A549 (cell line): ENCODE measurements at regions not wholly inside any gene's neighbourhood (a gene's known extent, or its start where the extent isn't known, plus 50 kb on each side); places are given as distances from the start of the nearest gene placed in this dataset.

Source experiments
- EP300 ChIP-seq, 2 experiments: fragments of >200 bp; sonication (Bioruptor Twin); formaldehyde crosslinking; IDR thresholded peaks; 2 replicates in 1 of 2; 3 replicates in 1 of 2; pipeline ENCODE4 v1.6.1; 2016 to 2017
- FOSL2 ChIP-seq, 2 experiments: fragments of 450-650 bp in 1 of 2; fragments of >200 bp in 1 of 2; sonication (Bioruptor Twin) in 1 of 2; formaldehyde crosslinking; IDR thresholded peaks; 2 replicates each; pipeline versions ENCODE4 v1.5.0 to v1.6.1; 2016 to 2020; ENCODE audit warnings: mild to moderate bottlenecking in 1 of 2, moderate library complexity in 1 of 2
- JUN ChIP-seq, 2 experiments: fragments of >200 bp; sonication (Bioruptor Twin); formaldehyde crosslinking; IDR thresholded peaks; 2 replicates in 1 of 2; 3 replicates in 1 of 2; pipeline ENCODE4 v1.6.1; 2016 to 2017
- KDM5A ChIP-seq: fragments of 200-600 bp; sonication (generic); IDR thresholded peaks from 2 replicates; pipeline ENCODE4 v1.6.1; 2016; ENCODE audit warnings: antibody characterized with exemption, mild to moderate bottlenecking
- MAFK ChIP-seq: fragments of 450-650 bp; IDR thresholded peaks from 2 replicates; pipeline ENCODE4 v1.6.1; 2014; ENCODE audit not compliant: partially characterized antibody
- MYC ChIP-seq: IDR thresholded peaks from 2 replicates; pipeline ENCODE4 v1.6.1; 2012; ENCODE audit warnings: mild to moderate bottlenecking, inconsistent platforms, low read length, improper control_type of control experiment, borderline replicate concordance
- RFX5 ChIP-seq: fragments of 450-650 bp; IDR thresholded peaks from 2 replicates; pipeline ENCODE4 v1.7.1; 2014; ENCODE audit warnings: antibody characterized with exemption, mild to moderate bottlenecking, moderate library complexity
- USF2 ChIP-seq: fragments of 450-650 bp; IDR thresholded peaks from 2 replicates; pipeline ENCODE4 v1.6.1; 2014; ENCODE audit warnings: antibody characterized with exemption

DNA sequence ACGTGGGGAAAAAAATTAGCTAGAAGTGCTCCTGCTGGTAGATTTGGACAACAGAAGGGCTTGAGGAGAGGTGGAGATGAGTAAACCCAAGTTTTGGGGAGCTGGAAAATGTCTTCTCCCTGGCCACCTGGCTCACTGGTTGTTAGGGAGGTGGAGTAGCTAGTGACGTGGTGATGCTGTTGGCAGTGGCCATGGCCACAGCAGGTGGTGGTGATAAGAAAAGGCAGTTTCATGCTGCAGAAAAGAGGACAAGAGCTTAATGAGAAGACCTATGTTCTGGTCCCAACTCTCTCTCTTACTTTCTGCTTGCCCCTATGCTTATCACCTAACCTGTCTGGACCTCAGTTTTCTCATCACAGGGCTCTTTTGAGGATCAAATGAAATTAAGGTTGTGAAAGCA is 223.5 kb upstream of the N4BP1 start:
- no peak for TF ChIP-seq MYC
- no peak for TF ChIP-seq JUN (IDR thresholded peaks at IDR 0.05)
- no peak for TF ChIP-seq FOSL2 (IDR thresholded peaks at IDR 0.05)
- no peak for TF ChIP-seq FOSL2 (CRISPR knock-in tag; IDR thresholded peaks at IDR 0.05)
- TF ChIP-seq EP300 (IDR thresholded peaks at IDR 0.05): no peak
- TF ChIP-seq MAFK: no peak
- no peak for TF ChIP-seq RFX5
- TF ChIP-seq KDM5A: no peak
- no peak for TF ChIP-seq USF2
